DND-41 (cell line): ENCODE measurements at regions not wholly inside any gene's neighbourhood (a gene's known extent, or its start where the extent isn't known, plus 50 kb on each side); places are given as distances from the start of the nearest gene placed in this dataset.

Experiments used
- CTCF ChIP-seq: IDR thresholded peaks from 2 replicates; pipeline ENCODE4 v1.5.1; 2012; ENCODE audit warnings: borderline replicate concordance, low read length, moderate library complexity, mild to moderate bottlenecking; ENCODE audit not compliant: poor library complexity, severe bottlenecking; ENCODE audit errors: extremely low read depth
- EZH2 ChIP-seq: IDR thresholded peaks from 3 replicates; pipeline ENCODE4 v1.6.1; 2012; ENCODE audit warnings: borderline replicate concordance, low read depth, mild to moderate bottlenecking, moderate library complexity, low read length, inconsistent platforms; ENCODE audit not compliant: severe bottlenecking

- TF ChIP-seq CTCF (no peak), EZH2 (no peak)
These were observed 152.5 kb upstream of the DCAF8L1 start for GRCh38 chrX:28133763-28134162.
